Activated naive CD4-positive, alpha-beta T cell treated with anti-CD3 and anti-CD28 coated beads, Interleukin-2, amount 10 ng/mL, durations not matched to agents 7 days and 5 days (primary cell): ENCODE measurements at regions not wholly inside any gene's neighbourhood (a gene's known extent, or its start where the extent isn't known, plus 50 kb on each side); places are given as distances from the start of the nearest gene placed in this dataset.

Experiments
- CTCF ChIA-PET: fragments of 350-600 bp; sonication (Branson Sonifier 250); formaldehyde crosslinking; loops from one replicate; lab custom pipeline; 2021; ENCODE audit warnings: antibody characterized with exemption; lab: Charles Lee
- DNase-seq: peaks from one replicate; pipeline ENCODE4 v3.0.0-alpha.2; 2020
- H3K27ac Mint-ChIP-seq: one replicate; pipeline ENCODE4 v1.8.0; 2021; ENCODE audit warnings: mild to moderate bottlenecking, moderate library complexity, mixed read lengths
- H3K27me3 Mint-ChIP-seq: one replicate; pipeline ENCODE4 v1.8.0; 2021; ENCODE audit warnings: mild to moderate bottlenecking, mixed read lengths
- H3K36me3 Mint-ChIP-seq: one replicate; pipeline ENCODE4 v1.8.0; 2021; ENCODE audit warnings: mixed read lengths
- H3K4me1 Mint-ChIP-seq: one replicate; pipeline ENCODE4 v1.8.0; 2021; ENCODE audit warnings: mixed read lengths
- H3K4me3 Mint-ChIP-seq: one replicate; pipeline ENCODE4 v1.8.0; 2021; ENCODE audit warnings: mild to moderate bottlenecking, moderate library complexity, mixed read lengths
- H3K9me3 Mint-ChIP-seq: one replicate; pipeline ENCODE4 v1.8.0; 2021; ENCODE audit warnings: mixed read lengths

- CTCF ChIA-PET: interaction anchor here (0.6 to 7.8 kb wide), 41 partner anchors 9 to 642 kb away, joined by 3 to 169 read pairs (median 7); partner anchors contain the start of genes IER5 and MR1
- H3K27ac Mint-ChIP-seq: peak overlapping the region; percentile 63
- H3K4me3 Mint-ChIP-seq: no peak overlapping the region
- DNase-seq: peak; percentile 91
- peaks cover 4% of the 10 kb centered on the region for H3K9me3 Mint-ChIP-seq
- peaks cover 59% of the 10 kb centered on the region for H3K4me1 Mint-ChIP-seq
- peaks cover 2% of the 10 kb centered on the region for H3K36me3 Mint-ChIP-seq
- peaks cover 38% of the 10 kb centered on the region for H3K27me3 Mint-ChIP-seq
Observed at GRCh38 chr1:181142096-181142958, 53.8 kb downstream of the IER5 start.

GRCh38 chr1:181143102-181143859 lies 54.8 kb downstream of the IER5 start:
- CTCF ChIA-PET: interaction anchor here (0.6 to 7.8 kb wide), 30 partner anchors 10 to 281 kb away, joined by 3 to 169 read pairs (median 7); partner anchors contain the start of genes IER5 and MR1
- Mint-ChIP-seq H3K4me3 (no peak overlapping the region), H3K4me1 (peaks cover 58% of the 10 kb centered on the region), H3K27me3 (peaks cover 43% of the 10 kb centered on the region), H3K27ac (no peak overlapping the region), H3K9me3 (peaks cover 6% of the 10 kb centered on the region), H3K36me3 (peaks cover 2% of the 10 kb centered on the region)
- no peak for DNase-seq

- Mint-ChIP-seq H3K4me1 (peaks cover 59% of the 10 kb centered on the region), H3K27me3 (peaks cover 43% of the 10 kb centered on the region), H3K9me3 (peaks cover 6% of the 10 kb centered on the region), H3K36me3 (peaks cover 2% of the 10 kb centered on the region), H3K27ac (no peak overlapping the region), H3K4me3 (no peak overlapping the region)
- CTCF ChIA-PET: interaction anchor here (1.1 to 7.8 kb wide), 16 partner anchors 8 to 282 kb away, joined by 3 to 169 read pairs (median 6); partner anchors contain the start of gene MR1
- no peak for DNase-seq
Observed at GRCh38 chr1:181144238-181144637, 55.7 kb downstream of the IER5 start.

GRCh38 chr1:181148636-181149035 lies 60.1 kb downstream of the IER5 start:
- CTCF ChIA-PET: interaction anchor here (0.6 to 3.1 kb wide), 11 partner anchors 12 to 276 kb away, joined by 3 to 12 read pairs (median 4); no protein-coding TSS in a partner anchor
- DNase-seq: no peak
- Mint-ChIP-seq H3K36me3 (peaks cover 4% of the 10 kb centered on the region), H3K9me3 (peaks cover 7% of the 10 kb centered on the region), H3K4me3 (no peak overlapping the region), H3K4me1 (peaks cover 49% of the 10 kb centered on the region), H3K27ac (no peak overlapping the region), H3K27me3 (peaks cover 43% of the 10 kb centered on the region)

- DNase-seq: peak; percentile 90
- Mint-ChIP-seq H3K4me1 (peaks cover 45% of the 10 kb centered on the region), H3K27ac (peak overlapping the region; percentile 88), H3K27me3 (peaks cover 35% of the 10 kb centered on the region), H3K36me3 (peaks cover 6% of the 10 kb centered on the region), H3K9me3 (peaks cover 10% of the 10 kb centered on the region), H3K4me3 (peak overlapping the region; percentile 56)
- CTCF ChIA-PET: interaction anchor here (0.6 to 3.1 kb wide), 13 partner anchors 10 to 274 kb away, joined by 3 to 12 read pairs (median 4); no protein-coding TSS in a partner anchor
Observed at GRCh38 chr1:181149326-181150125, 61.0 kb downstream of the IER5 start.

GRCh38 chr1:181150273-181150672 lies 61.8 kb downstream of the IER5 start:
- CTCF ChIA-PET: interaction anchor here (0.9 to 3.1 kb wide), 8 partner anchors 9 to 273 kb away, joined by 4 to 12 read pairs (median 6); no protein-coding TSS in a partner anchor
- H3K27ac Mint-ChIP-seq: peak overlapping the region; percentile 7
- peaks cover 45% of the 10 kb centered on the region for H3K4me1 Mint-ChIP-seq
- H3K27me3 Mint-ChIP-seq: peaks cover 35% of the 10 kb centered on the region
- H3K36me3 Mint-ChIP-seq: peaks cover 6% of the 10 kb centered on the region
- peaks cover 11% of the 10 kb centered on the region for H3K9me3 Mint-ChIP-seq
- no peak for DNase-seq
- no peak overlapping the region for H3K4me3 Mint-ChIP-seq

- peaks cover 6% of the 10 kb centered on the region for H3K36me3 Mint-ChIP-seq
- H3K4me3 Mint-ChIP-seq: no peak overlapping the region
- H3K27ac Mint-ChIP-seq: no peak overlapping the region
- CTCF ChIA-PET: interaction anchor here (0.9 to 3.1 kb wide), 6 partner anchors 9 to 272 kb away, joined by 4 to 12 read pairs (median 8); no protein-coding TSS in a partner anchor
- H3K4me1 Mint-ChIP-seq: peaks cover 45% of the 10 kb centered on the region
- DNase-seq: no peak
- H3K9me3 Mint-ChIP-seq: peaks cover 11% of the 10 kb centered on the region
- peaks cover 35% of the 10 kb centered on the region for H3K27me3 Mint-ChIP-seq
Observed at GRCh38 chr1:181150842-181151241, 62.3 kb downstream of the IER5 start.

- Mint-ChIP-seq H3K9me3 (peaks cover 7% of the 10 kb centered on the region), H3K4me3 (no peak overlapping the region), H3K27ac (no peak overlapping the region), H3K36me3 (peaks cover 6% of the 10 kb centered on the region), H3K4me1 (peaks cover 45% of the 10 kb centered on the region), H3K27me3 (peaks cover 35% of the 10 kb centered on the region)
- CTCF ChIA-PET: interaction anchor here (1.4 to 2.1 kb wide), 3 partner anchors 8 to 270 kb away, joined by 3 to 8 read pairs (median 5); no protein-coding TSS in a partner anchor
- no peak for DNase-seq
Observed at GRCh38 chr1:181151378-181152326, 63.2 kb downstream of the IER5 start.

GRCh38 chr1:181152892-181153633 lies 64.6 kb downstream of the IER5 start:
- H3K9me3 Mint-ChIP-seq: peaks cover 6% of the 10 kb centered on the region
- peaks cover 26% of the 10 kb centered on the region for H3K27me3 Mint-ChIP-seq
- H3K27ac Mint-ChIP-seq: no peak overlapping the region
- peaks cover 8% of the 10 kb centered on the region for H3K36me3 Mint-ChIP-seq
- CTCF ChIA-PET: interaction anchor here (0.6 to 2.5 kb wide), 6 partner anchors 11 to 271 kb away, joined by 3 to 13 read pairs (median 4); no protein-coding TSS in a partner anchor
- DNase-seq: no peak
- peaks cover 44% of the 10 kb centered on the region for H3K4me1 Mint-ChIP-seq
- H3K4me3 Mint-ChIP-seq: no peak overlapping the region

- H3K4me1 Mint-ChIP-seq: peaks cover 46% of the 10 kb centered on the region
- no peak for DNase-seq
- peaks cover 8% of the 10 kb centered on the region for H3K36me3 Mint-ChIP-seq
- H3K27ac Mint-ChIP-seq: no peak overlapping the region
- CTCF ChIA-PET: interaction anchor here (1.0 to 2.5 kb wide), 4 partner anchors 11 to 115 kb away, joined by 3 to 13 read pairs (median 4); no protein-coding TSS in a partner anchor
- peaks cover 5% of the 10 kb centered on the region for H3K9me3 Mint-ChIP-seq
- no peak overlapping the region for H3K4me3 Mint-ChIP-seq
- H3K27me3 Mint-ChIP-seq: peaks cover 26% of the 10 kb centered on the region
Observed at GRCh38 chr1:181153634-181153961, 65.1 kb downstream of the IER5 start.

- peaks cover 8% of the 10 kb centered on the region for H3K9me3 Mint-ChIP-seq
- CTCF ChIA-PET: interaction anchor here (1.6 kb wide), 1 partner anchor 11 kb away, joined by 6 read pairs; no protein-coding TSS in a partner anchor
- H3K27me3 Mint-ChIP-seq: peaks cover 31% of the 10 kb centered on the region
- DNase-seq: no peak
- peaks cover 10% of the 10 kb centered on the region for H3K36me3 Mint-ChIP-seq
- peaks cover 46% of the 10 kb centered on the region for H3K4me1 Mint-ChIP-seq
- no peak overlapping the region for H3K4me3 Mint-ChIP-seq
- H3K27ac Mint-ChIP-seq: no peak overlapping the region
Observed at GRCh38 chr1:181155339-181155738, 66.8 kb downstream of the IER5 start.
